SK-N-MC (cell line): ENCODE measurements at regions not wholly inside any gene's neighbourhood (a gene's known extent, or its start where the extent isn't known, plus 50 kb on each side); places are given as distances from the start of the nearest gene placed in this dataset.
"Not testable (repeated sequence)": the region's sequence is repeated elsewhere in the genome, so short reads cannot be mapped to it uniquely, and the experiment has no call there.

Experiments used
- DNase-seq: peaks from one replicate; pipeline ENCODE4 v3.0.0-alpha.2; 2011; ENCODE audit warnings: low read depth, low spot score
- H3K27ac ChIP-seq: fragments of 200-600 bp; sonication (generic); 2 replicates; pipeline ENCODE4 v1.5.1; 2016; ENCODE audit warnings: mixed run types
- H3K36me3 ChIP-seq: fragments of 200-600 bp; sonication (generic); 2 replicates; pipeline ENCODE4 v1.6.1; 2017; ENCODE audit warnings: antibody characterized with exemption, low read length, mixed read lengths; ENCODE audit not compliant: insufficient read depth
- H3K4me3 ChIP-seq: fragments of 200-600 bp; sonication (generic); 2 replicates; pipeline ENCODE4 v1.5.1; 2016
- H3K9ac ChIP-seq: fragments of 200-600 bp; sonication (generic); 2 replicates; pipeline ENCODE4 v1.8.0; 2017; ENCODE audit warnings: mixed run types, mixed read lengths; ENCODE audit not compliant: insufficient read length
- H3K9me3 ChIP-seq: fragments of 200-600 bp; sonication (generic); 2 replicates; pipeline ENCODE4 v1.6.1; 2017; ENCODE audit warnings: low read depth, mild to moderate bottlenecking, antibody characterized with exemption, low read length, moderate library complexity, mixed read lengths
- EZH2 ChIP-seq: fragments of 200-600 bp; sonication (generic); IDR thresholded peaks from one replicate; pipeline ENCODE4 v1.6.1; 2017; ENCODE audit warnings: antibody characterized with exemption
- FOXP2 ChIP-seq: optimal IDR thresholded peaks from 2 replicates; pipeline ENCODE3; 2011; ENCODE audit warnings: mild to moderate bottlenecking, moderate library complexity; ENCODE audit not compliant: insufficient read depth; ENCODE audit errors: extremely low read length, control extremely low read depth
- POLR2AphosphoS5 ChIP-seq: IDR thresholded peaks from 2 replicates; pipeline ENCODE4 v1.6.1; 2012; ENCODE audit warnings: mild to moderate bottlenecking, low read depth, low read length, borderline replicate concordance

- H3K9me3 ChIP-seq = no peaks in the 10 kb centered on the region
- TF ChIP-seq POLR2AphosphoS5 = no peak
- no peak for TF ChIP-seq EZH2
- no peak for TF ChIP-seq FOXP2
- no peak overlapping the region for H3K27ac ChIP-seq
- DNase-seq = no peak
- H3K9ac ChIP-seq = no peak overlapping the region
- no peaks in the 10 kb centered on the region for H3K36me3 ChIP-seq
- no peak overlapping the region for H3K4me3 ChIP-seq
Measured at GRCh38 chrX:69060631-69061408, 104.4 kb downstream of the PJA1 start.

- no peak for TF ChIP-seq EZH2
- TF ChIP-seq FOXP2 = no peak
- TF ChIP-seq POLR2AphosphoS5 = no peak
- H3K27ac ChIP-seq = no peak overlapping the region
- H3K9ac ChIP-seq = no peak overlapping the region
- DNase-seq = no peak
- H3K4me3 ChIP-seq = no peak overlapping the region
- no peaks in the 10 kb centered on the region for H3K36me3 ChIP-seq
- H3K9me3 ChIP-seq = no peaks in the 10 kb centered on the region
Measured at GRCh38 chrX:69055193-69055592, 110.1 kb downstream of the PJA1 start.

- H3K27ac ChIP-seq, H3K9me3 ChIP-seq, H3K4me3 ChIP-seq, H3K36me3 ChIP-seq, DNase-seq, H3K9ac ChIP-seq: not testable (repeated sequence)
Measured at GRCh38 chrX:69054497-69054896, 110.8 kb downstream of the PJA1 start.

GRCh38 chrX:69051901-69052300, 113.4 kb downstream of the PJA1 start:
- TF ChIP-seq POLR2AphosphoS5 (no peak), EZH2 (no peak), FOXP2 (no peak)
- Histone ChIP-seq H3K9ac (no peak overlapping the region), H3K36me3 (no peaks in the 10 kb centered on the region), H3K9me3 (no peaks in the 10 kb centered on the region), H3K27ac (no peak overlapping the region), H3K4me3 (no peak overlapping the region)
- DNase-seq = no peak

GRCh38 chrX:69050051-69050765, 115.0 kb downstream of the PJA1 start:
- DNase-seq = no peak
- Histone ChIP-seq H3K9ac (no peak overlapping the region), H3K4me3 (no peak overlapping the region), H3K36me3 (no peaks in the 10 kb centered on the region), H3K27ac (no peak overlapping the region), H3K9me3 (no peaks in the 10 kb centered on the region)
- TF ChIP-seq POLR2AphosphoS5 (no peak), EZH2 (no peak), FOXP2 (no peak)

GRCh38 chrX:69046996-69047490, 118.2 kb downstream of the PJA1 start:
- Histone ChIP-seq H3K9me3 (no peaks in the 10 kb centered on the region), H3K36me3 (no peaks in the 10 kb centered on the region), H3K27ac (no peak overlapping the region), H3K9ac (no peak overlapping the region), H3K4me3 (no peak overlapping the region)
- DNase-seq = no peak
- no peak for TF ChIP-seq FOXP2
- no peak for TF ChIP-seq POLR2AphosphoS5
- no peak for TF ChIP-seq EZH2

- TF ChIP-seq POLR2AphosphoS5 (no peak), FOXP2 (no peak), EZH2 (no peak)
- Histone ChIP-seq H3K4me3 (no peak overlapping the region), H3K9me3 (no peaks in the 10 kb centered on the region), H3K36me3 (no peaks in the 10 kb centered on the region), H3K9ac (no peak overlapping the region), H3K27ac (no peak overlapping the region)
- DNase-seq = no peak
Measured at GRCh38 chrX:69045616-69046345, 119.5 kb downstream of the PJA1 start.

GRCh38 chrX:69038816-69039215, 126.4 kb downstream of the PJA1 start:
- Histone ChIP-seq H3K9me3 (no peaks in the 10 kb centered on the region), H3K27ac (no peak overlapping the region), H3K36me3 (no peaks in the 10 kb centered on the region), H3K9ac (no peak overlapping the region), H3K4me3 (no peak overlapping the region)
- no peak for DNase-seq
- TF ChIP-seq EZH2 = no peak
- no peak for TF ChIP-seq POLR2AphosphoS5
- TF ChIP-seq FOXP2 = no peak

- Histone ChIP-seq H3K4me3 (no peak overlapping the region), H3K36me3 (no peaks in the 10 kb centered on the region), H3K9me3 (no peaks in the 10 kb centered on the region), H3K27ac (no peak overlapping the region), H3K9ac (no peak overlapping the region)
- DNase-seq = no peak
- TF ChIP-seq FOXP2 (no peak), POLR2AphosphoS5 (no peak), EZH2 (no peak)
Measured at GRCh38 chrX:69038188-69038587, 127.1 kb downstream of the PJA1 start.
